Activated naive CD4-positive, alpha-beta T cell treated with anti-CD3 and anti-CD28 coated beads for 36 hours (primary cell): ENCODE measurements at regions not wholly inside any gene's neighbourhood (a gene's known extent, or its start where the extent isn't known, plus 50 kb on each side); places are given as distances from the start of the nearest gene placed in this dataset.

Experiments used
- CTCF ChIA-PET: fragments of 350-600 bp; sonication (Branson Sonifier 250); formaldehyde crosslinking; loops from one replicate; lab custom pipeline; 2021; ENCODE audit warnings: antibody characterized with exemption; lab: Charles Lee
- DNase-seq: peaks from one replicate; pipeline ENCODE4 v3.0.0-alpha.2; 2020
- H3K27ac Mint-ChIP-seq: one replicate; pipeline ENCODE4 v1.8.0; 2021; ENCODE audit warnings: mild to moderate bottlenecking, mixed read lengths
- H3K27me3 Mint-ChIP-seq: one replicate; pipeline ENCODE4 v1.8.0; 2021; ENCODE audit warnings: low read depth, mixed read lengths
- H3K36me3 Mint-ChIP-seq: one replicate; pipeline ENCODE4 v1.8.0; 2021; ENCODE audit warnings: low read depth, mixed read lengths
- H3K4me1 Mint-ChIP-seq: one replicate; pipeline ENCODE4 v1.8.0; 2021; ENCODE audit warnings: low read depth, mixed read lengths
- H3K4me3 Mint-ChIP-seq: one replicate; pipeline ENCODE4 v1.8.0; 2021; ENCODE audit warnings: mild to moderate bottlenecking, moderate library complexity, mixed read lengths
- H3K9me3 Mint-ChIP-seq: one replicate; pipeline ENCODE4 v1.8.0; 2021; ENCODE audit warnings: mixed read lengths
- intact Hi-C: fragments of 100-400 bp; cut with micrococcal nuclease; formaldehyde crosslinking; loops from one replicate; pipeline ENCODE4 v1.15.1; 2023

DNA sequence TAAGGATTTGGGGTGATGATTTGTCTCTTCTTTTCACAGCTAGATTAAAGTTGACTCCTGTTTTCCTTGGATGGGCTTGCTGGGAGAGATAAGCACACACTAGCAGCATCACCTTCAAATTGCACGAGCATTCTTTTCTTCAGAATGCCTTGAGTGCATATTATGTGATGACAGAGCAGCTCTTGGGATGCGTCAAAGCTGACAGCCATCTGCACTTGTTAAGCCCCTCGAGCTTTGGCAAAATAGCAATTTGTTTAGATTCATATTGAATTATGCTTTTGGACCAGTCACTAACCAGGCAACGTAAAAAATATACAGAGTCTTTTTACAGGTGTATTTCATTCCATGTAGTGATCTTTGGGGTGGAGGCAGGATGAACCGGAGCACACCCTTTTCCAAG lies 407.0 kb downstream of the FUT8 start:
- intact Hi-C loops: no loop called here
- H3K4me1 Mint-ChIP-seq: peaks cover 3% of the 10 kb centered on the region
- H3K27ac Mint-ChIP-seq: no peak overlapping the region
- CTCF ChIA-PET: interaction anchor here (0.6 kb wide), 1 partner anchor 69 kb away, joined by 3 read pairs; no protein-coding TSS in a partner anchor
- no peaks in the 10 kb centered on the region for H3K9me3 Mint-ChIP-seq
- DNase-seq: no peak
- no peaks in the 10 kb centered on the region for H3K36me3 Mint-ChIP-seq
- no peaks in the 10 kb centered on the region for H3K27me3 Mint-ChIP-seq
- H3K4me3 Mint-ChIP-seq: no peak overlapping the region

DNA sequence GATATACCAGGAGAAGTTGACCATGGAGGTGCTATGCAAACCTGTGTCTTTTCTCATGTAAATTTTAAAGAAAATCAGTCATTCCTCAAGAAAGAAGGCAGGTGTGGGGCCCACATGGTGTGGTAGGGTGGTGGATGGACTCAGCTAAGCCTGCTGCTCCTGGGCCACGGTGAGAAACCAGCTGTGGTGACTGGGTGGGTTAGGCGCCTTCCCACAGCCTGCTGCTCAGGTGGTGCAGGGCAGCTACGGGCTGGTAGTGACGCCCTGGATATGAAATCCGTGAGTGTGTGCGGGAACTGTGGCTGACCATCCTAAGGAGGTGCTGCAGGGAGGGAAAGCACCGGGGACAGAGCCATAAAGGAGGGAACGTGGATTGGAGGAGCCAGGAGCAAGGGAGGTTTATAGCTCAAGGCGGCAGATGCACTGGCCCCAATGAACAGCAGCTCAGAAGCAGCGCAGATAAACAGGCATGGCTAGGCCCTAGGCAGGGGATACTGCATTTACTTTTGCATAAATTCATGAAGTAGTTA lies 408.8 kb downstream of the FUT8 start:
- CTCF ChIA-PET: interaction anchor here (1.8 kb wide), 1 partner anchor 406 kb away, joined by 6 read pairs; no protein-coding TSS in a partner anchor

GRCh38 chr14:65824285-65824977 lies 411.9 kb downstream of the FUT8 start:
- H3K27ac Mint-ChIP-seq: no peak overlapping the region
- H3K27me3 Mint-ChIP-seq: no peaks in the 10 kb centered on the region
- intact Hi-C loops: loop anchor here (1.0 to 5.0 kb wide), 7 partner anchors 135 to 838 kb away; partner anchors contain the start of gene FNTB
- no peak overlapping the region for H3K4me3 Mint-ChIP-seq
- peaks cover 5% of the 10 kb centered on the region for H3K4me1 Mint-ChIP-seq
- CTCF ChIA-PET: interaction anchor here (0.5 to 5.6 kb wide), 59 partner anchors 9 to 660 kb away, joined by 3 to 71 read pairs (median 4); partner anchors contain the start of gene FUT8
- H3K36me3 Mint-ChIP-seq: no peaks in the 10 kb centered on the region
- no peaks in the 10 kb centered on the region for H3K9me3 Mint-ChIP-seq
- DNase-seq: peak; percentile 78

More for the DNA sequence above, 408.8 kb downstream of the FUT8 start:
- Mint-ChIP-seq H3K27ac (no peak overlapping the region), H3K36me3 (no peaks in the 10 kb centered on the region), H3K27me3 (no peaks in the 10 kb centered on the region), H3K4me1 (peaks cover 5% of the 10 kb centered on the region), H3K9me3 (no peaks in the 10 kb centered on the region), H3K4me3 (no peak overlapping the region)
- intact Hi-C loops: loop anchor here (5.0 kb wide), 1 partner anchor 251 kb away; no protein-coding TSS in a partner anchor
- no peak for DNase-seq

DNA sequence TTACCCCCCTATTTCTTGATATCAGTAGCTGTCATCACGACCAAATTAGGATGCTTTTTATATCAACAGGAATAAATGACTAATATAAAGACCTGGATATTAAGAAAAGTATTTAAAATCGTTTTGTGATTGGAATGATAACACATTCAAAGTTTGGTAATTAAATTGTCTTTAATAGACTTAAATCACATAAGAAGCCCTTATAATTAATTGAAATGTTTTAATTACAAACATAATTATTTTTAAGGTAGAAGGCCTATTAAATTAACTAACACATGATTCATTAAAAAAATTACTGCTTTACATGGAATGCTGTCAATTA lies 412.4 kb downstream of the FUT8 start:
- H3K9me3 Mint-ChIP-seq: no peaks in the 10 kb centered on the region
- intact Hi-C loops: loop anchor here (1.0 to 5.0 kb wide), 7 partner anchors 134 to 839 kb away; partner anchors contain the start of gene FNTB
- CTCF ChIA-PET: interaction anchor here (0.5 to 5.6 kb wide), 49 partner anchors 9 to 661 kb away, joined by 3 to 71 read pairs (median 4); partner anchors contain the start of gene FUT8
- H3K27ac Mint-ChIP-seq: no peak overlapping the region
- no peaks in the 10 kb centered on the region for H3K27me3 Mint-ChIP-seq
- DNase-seq: no peak
- no peaks in the 10 kb centered on the region for H3K36me3 Mint-ChIP-seq
- peaks cover 5% of the 10 kb centered on the region for H3K4me1 Mint-ChIP-seq
- no peak overlapping the region for H3K4me3 Mint-ChIP-seq

DNA sequence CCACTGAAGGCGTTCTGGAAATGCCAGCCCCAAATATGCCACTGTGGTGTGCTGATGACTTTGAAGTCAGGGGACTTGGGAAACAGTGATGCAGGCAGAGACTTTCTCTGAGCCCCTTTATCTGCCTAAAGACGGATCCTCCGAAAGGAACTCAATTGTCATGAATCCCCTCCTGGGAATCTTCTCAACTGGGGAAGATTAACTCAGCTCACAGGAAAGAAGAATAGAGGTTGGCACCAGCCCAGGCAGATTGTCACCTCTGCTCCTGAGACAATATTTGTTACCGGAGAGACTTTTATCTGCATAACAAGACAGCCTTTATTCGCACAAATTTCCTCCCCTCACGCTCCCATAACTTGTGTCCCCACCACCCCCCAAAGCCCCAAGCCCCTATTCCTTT lies 414.4 kb downstream of the FUT8 start:
- no peak for DNase-seq
- intact Hi-C loops: no loop called here
- CTCF ChIA-PET: interaction anchor here (5.6 kb wide), 1 partner anchor 412 kb away, joined by 71 read pairs; no protein-coding TSS in a partner anchor
- Mint-ChIP-seq H3K4me1 (peaks cover 5% of the 10 kb centered on the region), H3K4me3 (no peak overlapping the region), H3K27me3 (no peaks in the 10 kb centered on the region), H3K9me3 (no peaks in the 10 kb centered on the region), H3K36me3 (no peaks in the 10 kb centered on the region), H3K27ac (no peak overlapping the region)

- Mint-ChIP-seq H3K36me3 (no peaks in the 10 kb centered on the region), H3K9me3 (no peaks in the 10 kb centered on the region), H3K4me1 (peaks cover 6% of the 10 kb centered on the region), H3K27me3 (no peaks in the 10 kb centered on the region), H3K27ac (no peak overlapping the region), H3K4me3 (no peak overlapping the region)
- DNase-seq: no peak
- CTCF ChIA-PET: interaction anchor here (5.6 kb wide), 1 partner anchor 412 kb away, joined by 71 read pairs; no protein-coding TSS in a partner anchor
- intact Hi-C loops: no loop called here
Observed at GRCh38 chr14:65827520-65827919, 415.0 kb downstream of the FUT8 start.

GRCh38 chr14:65828396-65828795 lies 415.9 kb downstream of the FUT8 start:
- no peaks in the 10 kb centered on the region for H3K27me3 Mint-ChIP-seq
- DNase-seq: no peak
- CTCF ChIA-PET: interaction anchor here (0.7 to 1.0 kb wide), 2 partner anchors 9 to 131 kb away, joined by 3 read pairs; no protein-coding TSS in a partner anchor
- no peaks in the 10 kb centered on the region for H3K9me3 Mint-ChIP-seq
- no peaks in the 10 kb centered on the region for H3K36me3 Mint-ChIP-seq
- intact Hi-C loops: no loop called here
- no peak overlapping the region for H3K4me3 Mint-ChIP-seq
- H3K27ac Mint-ChIP-seq: no peak overlapping the region
- H3K4me1 Mint-ChIP-seq: peaks cover 12% of the 10 kb centered on the region

DNA sequence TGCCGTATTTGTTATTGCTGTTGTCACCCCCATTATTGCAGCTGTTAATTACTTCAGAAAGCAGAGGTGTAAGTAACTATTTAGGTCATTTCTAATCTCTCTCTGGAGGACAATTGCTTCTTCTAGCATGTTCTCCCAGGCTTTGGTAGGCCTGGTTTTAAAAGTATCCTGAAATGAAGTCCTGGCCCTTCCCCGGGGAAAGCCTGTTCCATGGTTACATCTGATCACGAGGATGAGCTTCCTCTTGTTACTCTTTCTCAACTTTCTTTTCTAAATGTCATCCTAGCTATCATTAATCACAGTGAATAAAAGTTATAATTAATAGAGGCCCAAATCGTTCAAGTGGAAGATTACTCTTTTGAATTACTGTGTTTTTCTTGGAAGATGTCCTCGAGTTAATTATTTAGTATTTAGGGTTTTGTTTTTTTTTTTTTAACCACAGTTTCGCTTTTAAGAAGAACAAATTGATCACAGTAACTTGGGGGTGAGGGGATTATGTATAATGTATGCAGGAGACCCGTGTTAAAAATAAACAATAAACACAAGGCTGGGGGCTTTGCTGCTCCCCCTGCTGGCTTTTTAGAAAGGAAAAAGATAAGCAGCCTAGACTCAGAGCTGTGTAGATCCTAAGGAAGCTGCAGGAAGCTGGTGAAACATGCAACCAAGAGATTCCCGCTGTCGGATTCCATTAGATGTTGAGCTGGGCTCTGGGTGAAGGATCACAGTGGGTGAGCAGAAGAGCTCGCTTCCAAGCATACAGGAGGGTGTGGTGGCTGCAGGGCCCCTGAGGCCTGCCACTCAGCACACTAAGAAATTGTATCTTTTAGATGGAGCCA lies 420.1 kb downstream of the FUT8 start:
- H3K36me3 Mint-ChIP-seq: no peaks in the 10 kb centered on the region
- no peak overlapping the region for H3K27ac Mint-ChIP-seq
- no peak for DNase-seq
- H3K4me3 Mint-ChIP-seq: no peak overlapping the region
- peaks cover 21% of the 10 kb centered on the region for H3K4me1 Mint-ChIP-seq
- no peaks in the 10 kb centered on the region for H3K27me3 Mint-ChIP-seq
- CTCF ChIA-PET: interaction anchor here (1.2 to 4.2 kb wide), 3 partner anchors 9 to 128 kb away, joined by 3 to 24 read pairs (median 3); no protein-coding TSS in a partner anchor
- no peaks in the 10 kb centered on the region for H3K9me3 Mint-ChIP-seq
- intact Hi-C loops: no loop called here

GRCh38 chr14:65833267-65833880 lies 420.8 kb downstream of the FUT8 start:
- intact Hi-C loops: no loop called here
- no peak overlapping the region for H3K27ac Mint-ChIP-seq
- CTCF ChIA-PET: interaction anchor here (1.4 to 4.2 kb wide), 2 partner anchors 9 to 128 kb away, joined by 3 to 24 read pairs; no protein-coding TSS in a partner anchor
- H3K4me1 Mint-ChIP-seq: peaks cover 28% of the 10 kb centered on the region
- H3K9me3 Mint-ChIP-seq: no peaks in the 10 kb centered on the region
- H3K36me3 Mint-ChIP-seq: no peaks in the 10 kb centered on the region
- H3K4me3 Mint-ChIP-seq: no peak overlapping the region
- H3K27me3 Mint-ChIP-seq: no peaks in the 10 kb centered on the region
- DNase-seq: no peak

- CTCF ChIA-PET: interaction anchor here (4.2 kb wide), 1 partner anchor 10 kb away, joined by 24 read pairs; no protein-coding TSS in a partner anchor
Observed at GRCh38 chr14:65834051-65834450, 421.5 kb downstream of the FUT8 start.

GRCh38 chr14:65834812-65835211 lies 422.3 kb downstream of the FUT8 start:
- no peak overlapping the region for H3K27ac Mint-ChIP-seq
- no peak overlapping the region for H3K4me3 Mint-ChIP-seq
- DNase-seq: no peak
- H3K36me3 Mint-ChIP-seq: no peaks in the 10 kb centered on the region
- CTCF ChIA-PET: interaction anchor here (4.2 kb wide), 1 partner anchor 11 kb away, joined by 24 read pairs; no protein-coding TSS in a partner anchor
- intact Hi-C loops: no loop called here
- H3K9me3 Mint-ChIP-seq: no peaks in the 10 kb centered on the region
- H3K4me1 Mint-ChIP-seq: peaks cover 39% of the 10 kb centered on the region
- H3K27me3 Mint-ChIP-seq: no peaks in the 10 kb centered on the region

More at GRCh38 chr14:65834051-65834450, 421.5 kb downstream of the FUT8 start:
- H3K4me1 Mint-ChIP-seq: peaks cover 33% of the 10 kb centered on the region
- H3K36me3 Mint-ChIP-seq: no peaks in the 10 kb centered on the region
- H3K27me3 Mint-ChIP-seq: no peaks in the 10 kb centered on the region
- no peak overlapping the region for H3K4me3 Mint-ChIP-seq
- no peaks in the 10 kb centered on the region for H3K9me3 Mint-ChIP-seq
- DNase-seq: no peak
- intact Hi-C loops: no loop called here
- H3K27ac Mint-ChIP-seq: no peak overlapping the region
